Osteocyte (in vitro differentiated cells): ENCODE measurements at regions not wholly inside any gene's neighbourhood (a gene's known extent, or its start where the extent isn't known, plus 50 kb on each side); places are given as distances from the start of the nearest gene placed in this dataset.

Experiments used
- DNase-seq: peaks from one replicate; pipeline ENCODE4 v3.0.0; 2021; ENCODE audit warnings: mixed read lengths; ENCODE audit not compliant: unreplicated experiment; ENCODE audit errors: extremely low spot score
- H3K27ac Mint-ChIP-seq: one replicate; pipeline ENCODE4 v1.8.0; 2021; ENCODE audit warnings: mild to moderate bottlenecking, mixed read lengths; ENCODE audit not compliant: unreplicated experiment
- H3K27me3 Mint-ChIP-seq: one replicate; pipeline ENCODE4 v1.8.0; 2021; ENCODE audit warnings: mixed read lengths; ENCODE audit not compliant: unreplicated experiment
- H3K36me3 Mint-ChIP-seq: one replicate; pipeline ENCODE4 v1.8.0; 2021; ENCODE audit warnings: mixed read lengths; ENCODE audit not compliant: unreplicated experiment
- H3K4me1 Mint-ChIP-seq: one replicate; pipeline ENCODE4 v1.8.0; 2021; ENCODE audit warnings: mixed read lengths; ENCODE audit not compliant: unreplicated experiment
- H3K4me3 Mint-ChIP-seq: one replicate; pipeline ENCODE4 v1.8.0; 2021; ENCODE audit warnings: mild to moderate bottlenecking, moderate library complexity, mixed read lengths; ENCODE audit not compliant: unreplicated experiment
- H3K9me3 Mint-ChIP-seq: one replicate; pipeline ENCODE4 v1.8.0; 2021; ENCODE audit warnings: mixed read lengths; ENCODE audit not compliant: unreplicated experiment
- TF ChIP-seq, protein P1 (sequence below): fragments of 200-600 bp; sonication (generic); IDR thresholded peaks from 2 replicates; pipeline ENCODE4 v1.5.0; 2021; ENCODE audit warnings: antibody characterized with exemption, mild to moderate bottlenecking, moderate library complexity

- Mint-ChIP-seq H3K36me3 (no peaks in the 10 kb centered on the region), H3K4me1 (no peaks in the 10 kb centered on the region), H3K27ac (no peak overlapping the region), H3K27me3 (no peaks in the 10 kb centered on the region), H3K4me3 (no peak overlapping the region), H3K9me3 (peaks cover 7% of the 10 kb centered on the region)
- TF ChIP-seq, protein P1, sequence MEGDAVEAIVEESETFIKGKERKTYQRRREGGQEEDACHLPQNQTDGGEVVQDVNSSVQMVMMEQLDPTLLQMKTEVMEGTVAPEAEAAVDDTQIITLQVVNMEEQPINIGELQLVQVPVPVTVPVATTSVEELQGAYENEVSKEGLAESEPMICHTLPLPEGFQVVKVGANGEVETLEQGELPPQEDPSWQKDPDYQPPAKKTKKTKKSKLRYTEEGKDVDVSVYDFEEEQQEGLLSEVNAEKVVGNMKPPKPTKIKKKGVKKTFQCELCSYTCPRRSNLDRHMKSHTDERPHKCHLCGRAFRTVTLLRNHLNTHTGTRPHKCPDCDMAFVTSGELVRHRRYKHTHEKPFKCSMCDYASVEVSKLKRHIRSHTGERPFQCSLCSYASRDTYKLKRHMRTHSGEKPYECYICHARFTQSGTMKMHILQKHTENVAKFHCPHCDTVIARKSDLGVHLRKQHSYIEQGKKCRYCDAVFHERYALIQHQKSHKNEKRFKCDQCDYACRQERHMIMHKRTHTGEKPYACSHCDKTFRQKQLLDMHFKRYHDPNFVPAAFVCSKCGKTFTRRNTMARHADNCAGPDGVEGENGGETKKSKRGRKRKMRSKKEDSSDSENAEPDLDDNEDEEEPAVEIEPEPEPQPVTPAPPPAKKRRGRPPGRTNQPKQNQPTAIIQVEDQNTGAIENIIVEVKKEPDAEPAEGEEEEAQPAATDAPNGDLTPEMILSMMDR, result no peak
- no peak for DNase-seq
Observed at GRCh38 chrX:20913760-20914159, 460.5 kb upstream of the CNKSR2 start.

- no peaks in the 10 kb centered on the region for H3K27me3 Mint-ChIP-seq
- H3K9me3 Mint-ChIP-seq, result peaks cover 22% of the 10 kb centered on the region
- no peak overlapping the region for H3K4me3 Mint-ChIP-seq
- no peak overlapping the region for H3K27ac Mint-ChIP-seq
- TF ChIP-seq, protein P1, result no peak
- H3K36me3 Mint-ChIP-seq, result no peaks in the 10 kb centered on the region
- H3K4me1 Mint-ChIP-seq, result no peaks in the 10 kb centered on the region
- DNase-seq, result no peak
Observed at GRCh38 chrX:20906571-20906970, 467.6 kb upstream of the CNKSR2 start.

- DNase-seq, result no peak
- TF ChIP-seq, protein P1, result no peak
- Mint-ChIP-seq H3K36me3 (no peaks in the 10 kb centered on the region), H3K4me3 (no peak overlapping the region), H3K4me1 (no peaks in the 10 kb centered on the region), H3K9me3 (peaks cover 31% of the 10 kb centered on the region), H3K27ac (no peak overlapping the region), H3K27me3 (no peaks in the 10 kb centered on the region)
Observed at GRCh38 chrX:20884565-20884964, 489.7 kb upstream of the CNKSR2 start.

GRCh38 chrX:20863649-20864048, 510.6 kb upstream of the CNKSR2 start:
- no peak overlapping the region for H3K4me3 Mint-ChIP-seq
- no peaks in the 10 kb centered on the region for H3K36me3 Mint-ChIP-seq
- H3K9me3 Mint-ChIP-seq, result peaks cover 41% of the 10 kb centered on the region
- TF ChIP-seq, protein P1, result no peak
- H3K27me3 Mint-ChIP-seq, result no peaks in the 10 kb centered on the region
- no peaks in the 10 kb centered on the region for H3K4me1 Mint-ChIP-seq
- no peak for DNase-seq
- no peak overlapping the region for H3K27ac Mint-ChIP-seq

GRCh38 chrX:20861113-20861512, 513.1 kb upstream of the CNKSR2 start:
- no peaks in the 10 kb centered on the region for H3K27me3 Mint-ChIP-seq
- no peak overlapping the region for H3K27ac Mint-ChIP-seq
- DNase-seq, result no peak
- H3K9me3 Mint-ChIP-seq, result peaks cover 40% of the 10 kb centered on the region
- no peaks in the 10 kb centered on the region for H3K36me3 Mint-ChIP-seq
- H3K4me1 Mint-ChIP-seq, result no peaks in the 10 kb centered on the region
- H3K4me3 Mint-ChIP-seq, result no peak overlapping the region
- TF ChIP-seq, protein P1, result no peak
